H9 (cell line): ENCODE measurements at regions not wholly inside any gene's neighbourhood (a gene's known extent, or its start where the extent isn't known, plus 50 kb on each side); places are given as distances from the start of the nearest gene placed in this dataset.

Experiments used
- DNase-seq: peaks from one replicate; pipeline ENCODE4 v3.0.0-alpha.2; 2017
- H2AFZ ChIP-seq: one replicate; pipeline ENCODE4 v1.6.1; 2013; ENCODE audit warnings: mild to moderate bottlenecking, low read length, control low read depth, moderate library complexity
- H2AK5ac ChIP-seq: 2 replicates; pipeline ENCODE4 v1.6.1; 2013; ENCODE audit warnings: low read length, control low read depth, mixed read lengths; ENCODE audit not compliant: insufficient read length
- H2BK120ac ChIP-seq: one replicate; pipeline ENCODE4 v1.6.1; 2013; ENCODE audit warnings: low read depth, mild to moderate bottlenecking, low read length, control low read depth, inconsistent platforms; ENCODE audit not compliant: poor library complexity, severe bottlenecking
- H2BK12ac ChIP-seq: 2 replicates; pipeline ENCODE4 v1.6.1; 2013; ENCODE audit warnings: low read length, control low read depth, mixed read lengths, low read depth; ENCODE audit not compliant: insufficient read length
- H2BK15ac ChIP-seq: 2 replicates; pipeline ENCODE4 v1.6.1; 2013; ENCODE audit warnings: low read depth, low read length, control low read depth
- H2BK20ac ChIP-seq: one replicate; pipeline ENCODE4 v1.6.1; 2013; ENCODE audit warnings: low read depth, mild to moderate bottlenecking, low read length, control low read depth, inconsistent platforms; ENCODE audit not compliant: poor library complexity, severe bottlenecking
- H2BK5ac ChIP-seq: 2 replicates; pipeline ENCODE4 v1.6.1; 2013; ENCODE audit warnings: low read length, control low read depth, mixed read lengths; ENCODE audit not compliant: insufficient read length
- H3K14ac ChIP-seq: 2 replicates; pipeline ENCODE4 v1.6.1; 2013; ENCODE audit warnings: low read length, control low read depth; ENCODE audit not compliant: insufficient read depth
- H3K18ac ChIP-seq: 2 replicates; pipeline ENCODE4 v1.6.1; 2013; ENCODE audit warnings: low read depth, mild to moderate bottlenecking, mixed read lengths, low read length, control low read depth; ENCODE audit not compliant: insufficient read length
- H3K23ac ChIP-seq: 2 replicates; pipeline ENCODE4 v1.6.1; 2013; ENCODE audit warnings: low read length, control low read depth, mixed read lengths, low read depth; ENCODE audit not compliant: insufficient read length
- H3K23me2 ChIP-seq: 2 replicates; pipeline ENCODE4 v1.6.1; 2013; ENCODE audit warnings: low read depth, mild to moderate bottlenecking, mixed read lengths, low read length, control low read depth; ENCODE audit not compliant: insufficient read length, poor library complexity, severe bottlenecking
- H3K27ac ChIP-seq: 2 replicates; pipeline ENCODE4 v1.5.1; 2013; ENCODE audit warnings: low read length, control low read depth, mixed read lengths, low read depth; ENCODE audit not compliant: insufficient read length
- H3K27me3 ChIP-seq: 2 replicates; pipeline ENCODE4 v1.6.1; 2013; ENCODE audit warnings: low read length, control low read depth, inconsistent platforms; ENCODE audit not compliant: insufficient read depth
- H3K4ac ChIP-seq: 2 replicates; pipeline ENCODE4 v1.6.1; 2013; ENCODE audit warnings: low read depth, mild to moderate bottlenecking, control low read depth, inconsistent platforms, low read length, moderate library complexity
- H3K4me1 ChIP-seq: 2 replicates; pipeline ENCODE4 v1.6.1; 2013; ENCODE audit warnings: low read length, control low read depth, inconsistent platforms; ENCODE audit not compliant: insufficient read depth
- H3K4me2 ChIP-seq: 2 replicates; pipeline ENCODE4 v1.6.1; 2013; ENCODE audit warnings: low read length, control low read depth, mixed read lengths; ENCODE audit not compliant: insufficient read length, insufficient read depth
- H3K56ac ChIP-seq: 2 replicates; pipeline ENCODE4 v1.6.1; 2013; ENCODE audit warnings: low read depth, mild to moderate bottlenecking, mixed read lengths, low read length, control low read depth; ENCODE audit not compliant: insufficient read length
- H3K79me1 ChIP-seq: 2 replicates; pipeline ENCODE4 v1.6.1; 2013; ENCODE audit warnings: low read depth, mild to moderate bottlenecking, moderate library complexity, low read length, control low read depth, inconsistent platforms; ENCODE audit not compliant: insufficient read depth, poor library complexity, severe bottlenecking
- H3K79me2 ChIP-seq: 2 replicates; pipeline ENCODE4 v1.6.1; 2013; ENCODE audit warnings: low read length, control low read depth, inconsistent platforms; ENCODE audit not compliant: insufficient read depth
- H3K9ac ChIP-seq: 2 replicates; pipeline ENCODE4 v1.6.1; 2013; ENCODE audit warnings: low read length, control low read depth, mixed read lengths; ENCODE audit not compliant: insufficient read length; ENCODE audit errors: extremely low read depth
- H3K9me3 ChIP-seq: one replicate; pipeline ENCODE4 v1.6.1; 2013; ENCODE audit warnings: low read depth, low read length, inconsistent platforms; ENCODE audit not compliant: control insufficient read depth
- H3T11ph ChIP-seq: one replicate; pipeline ENCODE4 v1.6.1; 2013; ENCODE audit warnings: mild to moderate bottlenecking, low read length, control low read depth, inconsistent platforms
- H4K20me1 ChIP-seq: one replicate; pipeline ENCODE4 v1.6.1; 2013; ENCODE audit not compliant: control insufficient read depth, insufficient read length, insufficient read depth
- H4K5ac ChIP-seq: 2 replicates; pipeline ENCODE4 v1.6.1; 2013; ENCODE audit warnings: low read depth, mild to moderate bottlenecking, mixed read lengths, low read length, control low read depth; ENCODE audit not compliant: insufficient read length
- H4K8ac ChIP-seq: replicated peaks from 2 replicates; pipeline ENCODE4 v1.6.1; 2013; ENCODE audit warnings: low read length, control low read depth, mixed read lengths, low read depth; ENCODE audit not compliant: insufficient read length
- H4K91ac ChIP-seq: 2 replicates; pipeline ENCODE4 v1.6.1; 2013; ENCODE audit warnings: low read depth, mild to moderate bottlenecking, moderate library complexity, mixed read lengths, low read length, control low read depth; ENCODE audit not compliant: insufficient read length
- H3K27ac Mint-ChIP-seq, 3 experiments: 2 replicates in 2 of 3; 3 replicates in 1 of 3; pipeline ENCODE4 v1.8.0; 2020 to 2021; ENCODE audit warnings: mixed read lengths in 3 of 3, mild to moderate bottlenecking in 1 of 3, moderate library complexity in 1 of 3
- H3K27me3 Mint-ChIP-seq: 2 replicates; pipeline ENCODE4 v1.8.0; 2021; ENCODE audit warnings: low read depth, mild to moderate bottlenecking, moderate library complexity, mixed read lengths
- H3K36me3 Mint-ChIP-seq, 3 experiments: 2 replicates in 2 of 3; 3 replicates in 1 of 3; pipeline ENCODE4 v1.8.0; 2020 to 2021; ENCODE audit warnings: low read depth in 3 of 3, mixed read lengths in 3 of 3; ENCODE audit not compliant: insufficient read depth in 1 of 3
- H3K4me1 Mint-ChIP-seq, 2 experiments: 2 replicates each; pipeline ENCODE4 v1.8.0; 2020; ENCODE audit warnings: mixed read lengths in 2 of 2
- H3K4me3 Mint-ChIP-seq, 2 experiments: 2 replicates in 1 of 2; 3 replicates in 1 of 2; pipeline ENCODE4 v1.8.0; 2020 to 2021; ENCODE audit warnings: mild to moderate bottlenecking in 2 of 2, mixed read lengths in 2 of 2, moderate library complexity in 1 of 2
- H3K9me3 Mint-ChIP-seq, 2 experiments: 2 replicates in 1 of 2; 3 replicates in 1 of 2; pipeline ENCODE4 v1.8.0; 2020; ENCODE audit warnings: mild to moderate bottlenecking in 2 of 2, mixed read lengths in 2 of 2, moderate library complexity in 1 of 2
- CTCF ChIP-seq: fragments of 200-600 bp; sonication (generic); conservative IDR thresholded peaks from 3 replicates; pipeline ENCODE4 v1.8.0; 2021; ENCODE audit warnings: antibody characterized with exemption, mild to moderate bottlenecking

GRCh38 chr5:20536813-20537212, 548.8 kb upstream of the CDH18 start:
- peaks cover 3 to 4% of the 10 kb centered on the region in 2 experiments; a peak in 2 of 5 replicates for H3K9me3 Mint-ChIP-seq
- Histone ChIP-seq H2AFZ (no peak overlapping the region), H4K91ac (no peak overlapping the region), H3K79me1 (no peaks in the 10 kb centered on the region), H3K23ac (no peak overlapping the region), H2BK15ac (no peak overlapping the region), H3K18ac (no peak overlapping the region), H3K27ac (no peak overlapping the region), H3K4ac (no peak overlapping the region), H2BK120ac (no peak overlapping the region), H3K9ac (no peak overlapping the region), H4K20me1 (no peaks in the 10 kb centered on the region), H2BK20ac (no peak overlapping the region), H2BK12ac (no peak overlapping the region), H3K79me2 (no peaks in the 10 kb centered on the region), H4K8ac (no peak overlapping the region), H3K27me3 (no peaks in the 10 kb centered on the region), H3K9me3 (no peaks in the 10 kb centered on the region), H3T11ph (no peak overlapping the region), H2BK5ac (no peak overlapping the region), H4K5ac (no peak overlapping the region), H2AK5ac (no peak overlapping the region), H3K14ac (no peak overlapping the region), H3K4me2 (no peak overlapping the region), H3K4me1 (no peaks in the 10 kb centered on the region), H3K56ac (no peak overlapping the region), H3K23me2 (no peaks in the 10 kb centered on the region)
- no peak overlapping the region for H3K4me3 Mint-ChIP-seq
- H3K27me3 Mint-ChIP-seq, result no peaks in the 10 kb centered on the region
- no peak for TF ChIP-seq CTCF
- H3K27ac Mint-ChIP-seq, result no peak overlapping the region
- no peak for DNase-seq
- H3K36me3 Mint-ChIP-seq, result no peaks in the 10 kb centered on the region; a peak in 1 of 7 replicates
- H3K4me1 Mint-ChIP-seq, result no peaks in the 10 kb centered on the region
